ENCODE measurements at regions not wholly inside any gene's neighbourhood (a gene's known extent, or its start where the extent isn't known, plus 50 kb on each side); places are given as distances from the start of the nearest gene placed in this dataset.

DNA sequence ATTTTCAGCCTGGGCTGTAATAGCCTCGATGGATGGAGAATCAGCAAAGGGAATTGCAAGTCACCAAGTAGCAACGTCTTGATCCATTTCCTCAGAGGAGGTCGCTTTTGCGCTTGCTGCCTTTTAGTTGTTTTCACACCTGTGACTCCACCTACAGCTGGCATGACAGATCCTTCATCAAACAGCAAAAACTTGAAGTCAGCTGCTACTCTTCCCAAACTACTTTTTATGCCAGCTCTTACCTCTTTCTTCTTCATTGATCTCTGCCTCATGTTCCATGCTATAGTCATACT lies 107.7 kb downstream of the MAT2B start:
- TF ChIP-seq SOX15 (CRISPR knock-in tag; IDR thresholded peaks at IDR 0.05) = no peak
- no peak for TF ChIP-seq OVOL2 (CRISPR knock-in tag; IDR thresholded peaks at IDR 0.05; ENCODE audit: borderline replicate concordance)
- TF ChIP-seq SMAD4 (CRISPR knock-in tag; IDR thresholded peaks at IDR 0.05) = no peak
- TF ChIP-seq, protein P1, sequence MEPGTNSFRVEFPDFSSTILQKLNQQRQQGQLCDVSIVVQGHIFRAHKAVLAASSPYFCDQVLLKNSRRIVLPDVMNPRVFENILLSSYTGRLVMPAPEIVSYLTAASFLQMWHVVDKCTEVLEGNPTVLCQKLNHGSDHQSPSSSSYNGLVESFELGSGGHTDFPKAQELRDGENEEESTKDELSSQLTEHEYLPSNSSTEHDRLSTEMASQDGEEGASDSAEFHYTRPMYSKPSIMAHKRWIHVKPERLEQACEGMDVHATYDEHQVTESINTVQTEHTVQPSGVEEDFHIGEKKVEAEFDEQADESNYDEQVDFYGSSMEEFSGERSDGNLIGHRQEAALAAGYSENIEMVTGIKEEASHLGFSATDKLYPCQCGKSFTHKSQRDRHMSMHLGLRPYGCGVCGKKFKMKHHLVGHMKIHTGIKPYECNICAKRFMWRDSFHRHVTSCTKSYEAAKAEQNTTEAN (CRISPR knock-in tag; IDR thresholded peaks at IDR 0.05) = no peak
- TF ChIP-seq, protein P2, sequence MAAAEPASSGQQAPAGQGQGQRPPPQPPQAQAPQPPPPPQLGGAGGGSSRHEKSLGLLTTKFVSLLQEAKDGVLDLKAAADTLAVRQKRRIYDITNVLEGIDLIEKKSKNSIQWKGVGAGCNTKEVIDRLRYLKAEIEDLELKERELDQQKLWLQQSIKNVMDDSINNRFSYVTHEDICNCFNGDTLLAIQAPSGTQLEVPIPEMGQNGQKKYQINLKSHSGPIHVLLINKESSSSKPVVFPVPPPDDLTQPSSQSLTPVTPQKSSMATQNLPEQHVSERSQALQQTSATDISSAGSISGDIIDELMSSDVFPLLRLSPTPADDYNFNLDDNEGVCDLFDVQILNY (CRISPR knock-in tag; IDR thresholded peaks at IDR 0.05) = no peak
- no peak for TF ChIP-seq SP1 (CRISPR knock-in tag; conservative IDR thresholded peaks at IDR 0.05)
- TF ChIP-seq SMAD3 (CRISPR knock-in tag; IDR thresholded peaks at IDR 0.05; ENCODE audit: borderline replicate concordance) = no peak
- no peak for TF ChIP-seq NR3C1 (CRISPR knock-in tag; conservative IDR thresholded peaks at IDR 0.05; ENCODE audit: low read depth)
- TF ChIP-seq ZNF138 (CRISPR knock-in tag; conservative IDR thresholded peaks at IDR 0.05) = no peak
- no peak for TF ChIP-seq MXD4 (CRISPR knock-in tag; IDR thresholded peaks at IDR 0.05; ENCODE audit: borderline replicate concordance)
- TF ChIP-seq, protein P3, sequence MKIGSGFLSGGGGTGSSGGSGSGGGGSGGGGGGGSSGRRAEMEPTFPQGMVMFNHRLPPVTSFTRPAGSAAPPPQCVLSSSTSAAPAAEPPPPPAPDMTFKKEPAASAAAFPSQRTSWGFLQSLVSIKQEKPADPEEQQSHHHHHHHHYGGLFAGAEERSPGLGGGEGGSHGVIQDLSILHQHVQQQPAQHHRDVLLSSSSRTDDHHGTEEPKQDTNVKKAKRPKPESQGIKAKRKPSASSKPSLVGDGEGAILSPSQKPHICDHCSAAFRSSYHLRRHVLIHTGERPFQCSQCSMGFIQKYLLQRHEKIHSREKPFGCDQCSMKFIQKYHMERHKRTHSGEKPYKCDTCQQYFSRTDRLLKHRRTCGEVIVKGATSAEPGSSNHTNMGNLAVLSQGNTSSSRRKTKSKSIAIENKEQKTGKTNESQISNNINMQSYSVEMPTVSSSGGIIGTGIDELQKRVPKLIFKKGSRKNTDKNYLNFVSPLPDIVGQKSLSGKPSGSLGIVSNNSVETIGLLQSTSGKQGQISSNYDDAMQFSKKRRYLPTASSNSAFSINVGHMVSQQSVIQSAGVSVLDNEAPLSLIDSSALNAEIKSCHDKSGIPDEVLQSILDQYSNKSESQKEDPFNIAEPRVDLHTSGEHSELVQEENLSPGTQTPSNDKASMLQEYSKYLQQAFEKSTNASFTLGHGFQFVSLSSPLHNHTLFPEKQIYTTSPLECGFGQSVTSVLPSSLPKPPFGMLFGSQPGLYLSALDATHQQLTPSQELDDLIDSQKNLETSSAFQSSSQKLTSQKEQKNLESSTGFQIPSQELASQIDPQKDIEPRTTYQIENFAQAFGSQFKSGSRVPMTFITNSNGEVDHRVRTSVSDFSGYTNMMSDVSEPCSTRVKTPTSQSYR (CRISPR knock-in tag; IDR thresholded peaks at IDR 0.05) = no peak
- no peak overlapping the region for H3K4me3 Mint-ChIP-seq
- POLR2A ChIA-PET = no interaction called here
- CTCF ChIA-PET = interaction anchor here (0.8 kb wide), 1 partner anchor 49 kb away, joined by 4 read pairs; no protein-coding TSS in a partner anchor
- no peaks in the 10 kb centered on the region for H3K36me3 Mint-ChIP-seq
- DNase-seq (ENCODE audit: low spot score) (no peak), ATAC-seq (no peak)
- no peaks in the 10 kb centered on the region for H3K9me3 Mint-ChIP-seq
- no peaks in the 10 kb centered on the region for H3K4me1 Mint-ChIP-seq
- no peak overlapping the region for H3K27ac Mint-ChIP-seq
- H3K27me3 Mint-ChIP-seq (ENCODE audit: low read depth) = no peaks in the 10 kb centered on the region; the same call in 1 of the 2 replicates

DNA sequence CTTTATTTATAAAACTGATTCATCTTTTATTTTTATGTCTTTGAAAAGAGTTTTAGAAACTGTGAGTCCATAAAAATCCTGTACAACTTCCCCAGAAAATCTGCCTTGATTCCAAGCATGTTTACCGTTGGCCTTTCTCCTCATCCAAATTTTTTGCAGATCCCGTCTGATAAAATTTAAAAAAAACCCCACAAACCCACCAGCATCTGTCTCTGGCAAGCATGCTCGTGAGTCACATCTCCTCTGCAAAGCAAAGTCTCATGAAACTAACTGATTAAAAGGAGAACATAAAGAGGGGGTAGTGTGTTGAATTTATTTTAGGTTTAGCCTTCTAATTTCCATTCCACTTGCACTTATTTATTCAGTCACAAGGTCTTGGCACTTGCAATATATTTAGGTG lies 109.4 kb downstream of the MAT2B start:
- Mint-ChIP-seq H3K4me3 (no peak overlapping the region), H3K36me3 (no peaks in the 10 kb centered on the region), H3K27ac (no peak overlapping the region), H3K27me3 (ENCODE audit: low read depth) (no peaks in the 10 kb centered on the region; the same call in 1 of the 2 replicates), H3K9me3 (no peaks in the 10 kb centered on the region), H3K4me1 (no peaks in the 10 kb centered on the region)
- CTCF ChIA-PET = no interaction called here
- POLR2A ChIA-PET = no interaction called here
- ATAC-seq (no peak), DNase-seq (ENCODE audit: low spot score) (no peak)
- TF ChIP-seq ZNF138 (CRISPR knock-in tag; conservative IDR thresholded peaks at IDR 0.05) (no peak), ZNF121 (CRISPR knock-in tag; IDR thresholded peaks at IDR 0.05) (no peak), RELA (CRISPR knock-in tag; IDR thresholded peaks at IDR 0.05; ENCODE audit: borderline replicate concordance) (no peak), ZNF263 (CRISPR knock-in tag; IDR thresholded peaks at IDR 0.05; ENCODE audit: low read depth) (no peak), TCF7 (CRISPR knock-in tag; IDR thresholded peaks at IDR 0.05; ENCODE audit: low read depth) (no peak), MXD4 (CRISPR knock-in tag; IDR thresholded peaks at IDR 0.05; ENCODE audit: borderline replicate concordance) (no peak), NR3C1 (CRISPR knock-in tag; conservative IDR thresholded peaks at IDR 0.05; ENCODE audit: low read depth) (no peak)
- TF ChIP-seq, protein P4, sequence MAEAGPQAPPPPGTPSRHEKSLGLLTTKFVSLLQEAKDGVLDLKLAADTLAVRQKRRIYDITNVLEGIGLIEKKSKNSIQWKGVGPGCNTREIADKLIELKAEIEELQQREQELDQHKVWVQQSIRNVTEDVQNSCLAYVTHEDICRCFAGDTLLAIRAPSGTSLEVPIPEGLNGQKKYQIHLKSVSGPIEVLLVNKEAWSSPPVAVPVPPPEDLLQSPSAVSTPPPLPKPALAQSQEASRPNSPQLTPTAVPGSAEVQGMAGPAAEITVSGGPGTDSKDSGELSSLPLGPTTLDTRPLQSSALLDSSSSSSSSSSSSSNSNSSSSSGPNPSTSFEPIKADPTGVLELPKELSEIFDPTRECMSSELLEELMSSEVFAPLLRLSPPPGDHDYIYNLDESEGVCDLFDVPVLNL (CRISPR knock-in tag; IDR thresholded peaks at IDR 0.05; ENCODE audit: borderline replicate concordance, low read depth) = no peak
- TF ChIP-seq, protein P3 (CRISPR knock-in tag; IDR thresholded peaks at IDR 0.05) = no peak
- TF ChIP-seq, protein P5, sequence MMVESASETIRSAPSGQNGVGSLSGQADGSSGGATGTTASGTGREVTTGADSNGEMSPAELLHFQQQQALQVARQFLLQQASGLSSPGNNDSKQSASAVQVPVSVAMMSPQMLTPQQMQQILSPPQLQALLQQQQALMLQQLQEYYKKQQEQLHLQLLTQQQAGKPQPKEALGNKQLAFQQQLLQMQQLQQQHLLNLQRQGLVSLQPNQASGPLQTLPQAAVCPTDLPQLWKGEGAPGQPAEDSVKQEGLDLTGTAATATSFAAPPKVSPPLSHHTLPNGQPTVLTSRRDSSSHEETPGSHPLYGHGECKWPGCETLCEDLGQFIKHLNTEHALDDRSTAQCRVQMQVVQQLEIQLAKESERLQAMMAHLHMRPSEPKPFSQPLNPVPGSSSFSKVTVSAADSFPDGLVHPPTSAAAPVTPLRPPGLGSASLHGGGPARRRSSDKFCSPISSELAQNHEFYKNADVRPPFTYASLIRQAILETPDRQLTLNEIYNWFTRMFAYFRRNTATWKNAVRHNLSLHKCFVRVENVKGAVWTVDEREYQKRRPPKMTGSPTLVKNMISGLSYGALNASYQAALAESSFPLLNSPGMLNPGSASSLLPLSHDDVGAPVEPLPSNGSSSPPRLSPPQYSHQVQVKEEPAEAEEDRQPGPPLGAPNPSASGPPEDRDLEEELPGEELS (CRISPR knock-in tag; IDR thresholded peaks at IDR 0.05) = no peak
- TF ChIP-seq, protein P6, sequence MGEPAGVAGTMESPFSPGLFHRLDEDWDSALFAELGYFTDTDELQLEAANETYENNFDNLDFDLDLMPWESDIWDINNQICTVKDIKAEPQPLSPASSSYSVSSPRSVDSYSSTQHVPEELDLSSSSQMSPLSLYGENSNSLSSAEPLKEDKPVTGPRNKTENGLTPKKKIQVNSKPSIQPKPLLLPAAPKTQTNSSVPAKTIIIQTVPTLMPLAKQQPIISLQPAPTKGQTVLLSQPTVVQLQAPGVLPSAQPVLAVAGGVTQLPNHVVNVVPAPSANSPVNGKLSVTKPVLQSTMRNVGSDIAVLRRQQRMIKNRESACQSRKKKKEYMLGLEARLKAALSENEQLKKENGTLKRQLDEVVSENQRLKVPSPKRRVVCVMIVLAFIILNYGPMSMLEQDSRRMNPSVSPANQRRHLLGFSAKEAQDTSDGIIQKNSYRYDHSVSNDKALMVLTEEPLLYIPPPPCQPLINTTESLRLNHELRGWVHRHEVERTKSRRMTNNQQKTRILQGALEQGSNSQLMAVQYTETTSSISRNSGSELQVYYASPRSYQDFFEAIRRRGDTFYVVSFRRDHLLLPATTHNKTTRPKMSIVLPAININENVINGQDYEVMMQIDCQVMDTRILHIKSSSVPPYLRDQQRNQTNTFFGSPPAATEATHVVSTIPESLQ (CRISPR knock-in tag; IDR thresholded peaks at IDR 0.05) = no peak
- TF ChIP-seq, protein P7, sequence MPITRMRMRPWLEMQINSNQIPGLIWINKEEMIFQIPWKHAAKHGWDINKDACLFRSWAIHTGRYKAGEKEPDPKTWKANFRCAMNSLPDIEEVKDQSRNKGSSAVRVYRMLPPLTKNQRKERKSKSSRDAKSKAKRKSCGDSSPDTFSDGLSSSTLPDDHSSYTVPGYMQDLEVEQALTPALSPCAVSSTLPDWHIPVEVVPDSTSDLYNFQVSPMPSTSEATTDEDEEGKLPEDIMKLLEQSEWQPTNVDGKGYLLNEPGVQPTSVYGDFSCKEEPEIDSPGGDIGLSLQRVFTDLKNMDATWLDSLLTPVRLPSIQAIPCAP (CRISPR knock-in tag; IDR thresholded peaks at IDR 0.05) = no peak
- TF ChIP-seq, protein P8, sequence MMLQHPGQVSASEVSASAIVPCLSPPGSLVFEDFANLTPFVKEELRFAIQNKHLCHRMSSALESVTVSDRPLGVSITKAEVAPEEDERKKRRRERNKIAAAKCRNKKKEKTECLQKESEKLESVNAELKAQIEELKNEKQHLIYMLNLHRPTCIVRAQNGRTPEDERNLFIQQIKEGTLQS (CRISPR knock-in tag; conservative IDR thresholded peaks at IDR 0.05) = no peak
